CD4-positive, alpha-beta T cell (primary cell): ENCODE measurements at regions not wholly inside any gene's neighbourhood (a gene's known extent, or its start where the extent isn't known, plus 50 kb on each side); places are given as distances from the start of the nearest gene placed in this dataset.

Experiments used
- ATAC-seq: fragments of 200-7000 bp; cut with Tn5 transposase; one replicate; pipeline ENCODE4 v1.10.0; 2022; ENCODE audit warnings: mild to moderate bottlenecking; ENCODE audit not compliant: poor library complexity
- CTCF ChIA-PET: fragments of 350-600 bp; sonication (Branson Sonifier 250); formaldehyde crosslinking; loops from one replicate; lab custom pipeline; 2021; ENCODE audit warnings: antibody characterized with exemption, inconsistent platforms; lab: Charles Lee
- POLR2A ChIA-PET: fragments of 350-600 bp; sonication (Branson Sonifier 250); formaldehyde crosslinking; loops from one replicate; lab custom pipeline; 2021; ENCODE audit warnings: antibody characterized with exemption, inconsistent platforms; lab: Charles Lee
- DNase-seq, 14 experiments: peaks; one replicate each; pipeline ENCODE4 v3.0.0-alpha.2; 2013 to 2020; ENCODE audit warnings: mixed read lengths in 2 of 14
- H3K27ac ChIP-seq, 2 donors: one replicate each; pipeline versions ENCODE4 v1.5.1 to v1.7.0; 2013; ENCODE audit warnings: low read length in 2 of 2, low read depth in 1 of 2, mild to moderate bottlenecking in 1 of 2
- H3K27me3 ChIP-seq, 2 experiments: 1 replicate in 1 of 2; 2 replicates in 1 of 2; pipeline versions ENCODE4 v1.6.1 to v1.7.0; 2013; ENCODE audit warnings: low read length in 2 of 2, control low read depth in 1 of 2, mild to moderate bottlenecking in 1 of 2, moderate library complexity in 1 of 2; ENCODE audit not compliant: insufficient read depth in 2 of 2, control insufficient read depth in 1 of 2
- H3K36me3 ChIP-seq: one replicate; pipeline ENCODE4 v1.6.1; 2013; ENCODE audit warnings: low read length, control low read depth; ENCODE audit not compliant: insufficient read depth
- H3K4me1 ChIP-seq: one replicate; pipeline ENCODE4 v1.6.1; 2013; ENCODE audit warnings: low read length, control low read depth; ENCODE audit not compliant: insufficient read depth
- H3K4me3 ChIP-seq: one replicate; pipeline ENCODE4 v1.5.1; 2013; ENCODE audit warnings: mild to moderate bottlenecking, low read length, moderate library complexity
- H3K9me3 ChIP-seq, 2 experiments: 1 replicate in 1 of 2; 2 replicates in 1 of 2; pipeline versions ENCODE4 v1.6.1 to v1.7.0; 2013; ENCODE audit warnings: low read length in 2 of 2, mild to moderate bottlenecking in 2 of 2, control low read depth in 1 of 2, moderate library complexity in 1 of 2; ENCODE audit not compliant: control insufficient read depth in 1 of 2, insufficient read depth in 1 of 2
- H3K27ac Mint-ChIP-seq: one replicate; pipeline ENCODE4 v1.8.0; 2020; ENCODE audit warnings: mixed read lengths
- H3K27me3 Mint-ChIP-seq: one replicate; pipeline ENCODE4 v1.8.0; 2021; ENCODE audit warnings: mixed read lengths
- H3K36me3 Mint-ChIP-seq: one replicate; pipeline ENCODE4 v1.8.0; 2021; ENCODE audit warnings: low read depth, mixed read lengths
- H3K4me1 Mint-ChIP-seq: one replicate; pipeline ENCODE4 v1.8.0; 2021; ENCODE audit warnings: low read depth, mixed read lengths
- H3K4me3 Mint-ChIP-seq: one replicate; pipeline ENCODE4 v1.8.0; 2020; ENCODE audit warnings: mild to moderate bottlenecking, mixed read lengths
- H3K9me3 Mint-ChIP-seq: one replicate; pipeline ENCODE4 v1.8.0; 2020; ENCODE audit warnings: mixed read lengths
- CTCF ChIP-seq: fragments of 200-600 bp; IDR thresholded peaks from one replicate; pipeline ENCODE4 v1.8.0; 2022; ENCODE audit warnings: antibody characterized with exemption, mild to moderate bottlenecking
- intact Hi-C, 2 experiments: fragments of 100-400 bp; cut with DNase I in 1 of 2; cut with micrococcal nuclease in 1 of 2; formaldehyde crosslinking; loops; one replicate each; pipeline versions ENCODE4 v1.15.1 to v1.9.0; 2023 to 2025; cut with DNase I, micrococcal nuclease

DNA sequence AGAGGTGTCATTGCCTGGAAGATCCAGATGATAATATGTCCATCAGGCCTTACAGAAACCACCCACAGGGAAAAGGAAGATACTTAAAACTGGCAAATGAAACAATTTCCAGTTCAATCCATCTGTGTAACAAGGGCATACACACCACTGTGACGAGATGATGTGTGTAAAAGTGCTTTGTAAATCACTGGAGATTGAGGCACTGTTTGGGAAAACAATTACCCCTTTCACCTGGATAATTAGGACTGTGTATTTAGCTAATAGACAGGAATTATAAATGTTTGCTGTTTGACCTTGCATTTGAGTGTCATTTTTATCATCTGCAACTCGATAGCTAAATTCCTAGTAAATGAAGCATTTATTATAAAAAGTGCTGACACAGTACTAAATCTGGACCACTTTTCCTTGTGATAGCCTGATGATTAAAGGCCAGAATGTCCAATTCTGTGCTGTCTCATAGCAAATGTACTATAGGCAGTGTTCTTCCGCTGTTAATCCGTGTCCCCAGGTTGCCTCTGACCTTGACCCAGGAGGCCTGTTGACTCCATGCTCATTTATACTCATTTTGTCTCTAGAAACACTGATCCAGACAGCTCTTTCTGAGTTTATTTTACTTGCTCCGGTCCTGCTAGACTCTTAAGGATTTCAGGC lies 105.8 kb downstream of the LACC1 start:
- DNase-seq (no peak), ATAC-seq (no peak)
- POLR2A ChIA-PET, result no interaction called here
- Histone ChIP-seq H3K27ac (no peak overlapping the region), H3K4me1 (no peaks in the 10 kb centered on the region), H3K36me3 (no peaks in the 10 kb centered on the region), H3K9me3 (no peaks in the 10 kb centered on the region), H3K4me3 (no peak overlapping the region), H3K27me3 (no peaks in the 10 kb centered on the region)
- Mint-ChIP-seq H3K27ac (no peak overlapping the region), H3K9me3 (no peaks in the 10 kb centered on the region), H3K27me3 (peaks cover 11% of the 10 kb centered on the region), H3K36me3 (no peaks in the 10 kb centered on the region), H3K4me3 (no peak overlapping the region), H3K4me1 (no peaks in the 10 kb centered on the region)
- TF ChIP-seq CTCF, result no peak
- intact Hi-C loops, result no loop called here
- CTCF ChIA-PET, result no interaction called here

DNA sequence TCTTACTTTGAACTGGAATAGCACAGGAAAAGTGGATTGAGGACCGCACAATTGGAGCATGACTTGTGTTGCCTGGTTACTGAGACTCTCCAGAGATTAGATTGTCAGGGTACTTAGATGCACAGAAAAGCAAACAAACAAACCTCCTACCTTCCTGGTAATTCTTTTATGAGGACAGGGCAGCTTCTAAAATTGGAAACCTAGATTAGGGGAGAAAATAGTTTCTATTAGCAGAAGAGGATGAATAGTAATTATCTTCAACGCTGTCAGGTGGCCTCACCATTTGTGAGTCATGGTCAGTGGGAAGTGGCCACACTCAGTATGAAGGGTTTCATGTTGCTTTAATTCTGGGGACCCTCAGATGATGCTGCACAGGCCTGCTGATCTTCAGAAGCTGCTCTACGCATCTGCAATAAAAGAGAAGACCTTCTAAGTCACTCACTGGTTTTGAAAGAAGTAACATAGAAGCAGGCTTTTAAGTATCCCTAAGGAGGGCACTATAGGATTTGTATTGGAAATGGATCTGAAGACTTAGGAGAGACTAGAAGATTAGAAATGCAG lies 106.8 kb downstream of the LACC1 start:
- Histone ChIP-seq H3K4me3 (no peak overlapping the region), H3K27me3 (no peaks in the 10 kb centered on the region), H3K36me3 (no peaks in the 10 kb centered on the region), H3K4me1 (no peaks in the 10 kb centered on the region), H3K9me3 (no peaks in the 10 kb centered on the region), H3K27ac (no peak overlapping the region)
- Mint-ChIP-seq H3K4me1 (no peaks in the 10 kb centered on the region), H3K9me3 (no peaks in the 10 kb centered on the region), H3K4me3 (no peak overlapping the region), H3K27me3 (peaks cover 10% of the 10 kb centered on the region), H3K36me3 (no peaks in the 10 kb centered on the region), H3K27ac (no peak overlapping the region)
- ChIA-PET CTCF (no interaction called here), POLR2A (no interaction called here)
- intact Hi-C loops, result no loop called here
- ATAC-seq (no peak), DNase-seq (no peak)
- no peak for TF ChIP-seq CTCF

- H3K9me3 ChIP-seq, result peaks cover 0 to 3% of the 10 kb centered on the region in 2 experiments
- no peaks in the 10 kb centered on the region for H3K36me3 ChIP-seq
- no peaks in the 10 kb centered on the region for H3K4me1 Mint-ChIP-seq
- H3K27ac Mint-ChIP-seq, result no peak overlapping the region
- H3K27me3 Mint-ChIP-seq, result peaks cover 23% of the 10 kb centered on the region
- H3K27me3 ChIP-seq, result no peaks in the 10 kb centered on the region
- no peak overlapping the region for H3K27ac ChIP-seq
- H3K4me3 ChIP-seq, result no peak overlapping the region
- no peak for TF ChIP-seq CTCF
- intact Hi-C loops, result no loop called here
- ATAC-seq, result no peak
- H3K36me3 Mint-ChIP-seq, result no peaks in the 10 kb centered on the region
- ChIA-PET POLR2A (no interaction called here), CTCF (no interaction called here)
- DNase-seq, result no peak
- H3K4me3 Mint-ChIP-seq, result no peak overlapping the region
- H3K4me1 ChIP-seq, result no peaks in the 10 kb centered on the region
- H3K9me3 Mint-ChIP-seq, result no peaks in the 10 kb centered on the region
Observed at GRCh38 chr13:43988302-43988701, 108.6 kb downstream of the LACC1 start.
